ENCODE measurements at regions not wholly inside any gene's neighbourhood (a gene's known extent, or its start where the extent isn't known, plus 50 kb on each side); places are given as distances from the start of the nearest gene placed in this dataset.

DNA sequence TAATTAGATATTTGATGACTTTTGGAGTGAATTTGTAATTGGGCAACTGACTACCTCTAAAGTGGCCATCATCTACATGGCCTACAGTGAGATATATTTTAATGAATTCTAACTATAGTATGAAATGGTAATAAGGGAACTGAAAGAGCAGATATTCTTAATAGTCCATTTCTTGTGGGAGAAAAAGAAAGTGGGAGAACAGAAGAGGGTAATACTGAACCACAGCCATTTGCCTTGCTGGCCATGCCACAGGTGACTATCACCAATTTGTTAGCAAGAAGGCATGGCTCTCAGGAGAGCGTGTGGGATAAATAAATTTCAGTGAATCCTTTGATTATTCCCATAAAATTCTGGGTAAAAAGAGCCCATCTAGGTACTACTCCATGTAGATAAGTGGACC is 1074.0 kb upstream of the MAP3K7 start:
- DNase-seq (no peak), ATAC-seq (no peak)
- H3K27me3 Mint-ChIP-seq: no peaks in the 10 kb centered on the region
- intact Hi-C loops (cut with micrococcal nuclease): no loop called here
- H3K4me1 Mint-ChIP-seq (ENCODE audit: low read depth): no peaks in the 10 kb centered on the region
- ChIA-PET POLR2A (no interaction called here), CTCF (no interaction called here)
- H3K4me3 Mint-ChIP-seq: no peak overlapping the region
- no peak overlapping the region for H3K27ac Mint-ChIP-seq
- TF ChIP-seq, protein P1, sequence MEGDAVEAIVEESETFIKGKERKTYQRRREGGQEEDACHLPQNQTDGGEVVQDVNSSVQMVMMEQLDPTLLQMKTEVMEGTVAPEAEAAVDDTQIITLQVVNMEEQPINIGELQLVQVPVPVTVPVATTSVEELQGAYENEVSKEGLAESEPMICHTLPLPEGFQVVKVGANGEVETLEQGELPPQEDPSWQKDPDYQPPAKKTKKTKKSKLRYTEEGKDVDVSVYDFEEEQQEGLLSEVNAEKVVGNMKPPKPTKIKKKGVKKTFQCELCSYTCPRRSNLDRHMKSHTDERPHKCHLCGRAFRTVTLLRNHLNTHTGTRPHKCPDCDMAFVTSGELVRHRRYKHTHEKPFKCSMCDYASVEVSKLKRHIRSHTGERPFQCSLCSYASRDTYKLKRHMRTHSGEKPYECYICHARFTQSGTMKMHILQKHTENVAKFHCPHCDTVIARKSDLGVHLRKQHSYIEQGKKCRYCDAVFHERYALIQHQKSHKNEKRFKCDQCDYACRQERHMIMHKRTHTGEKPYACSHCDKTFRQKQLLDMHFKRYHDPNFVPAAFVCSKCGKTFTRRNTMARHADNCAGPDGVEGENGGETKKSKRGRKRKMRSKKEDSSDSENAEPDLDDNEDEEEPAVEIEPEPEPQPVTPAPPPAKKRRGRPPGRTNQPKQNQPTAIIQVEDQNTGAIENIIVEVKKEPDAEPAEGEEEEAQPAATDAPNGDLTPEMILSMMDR (IDR thresholded peaks at IDR 0.05): no peak
- no peaks in the 10 kb centered on the region for H3K36me3 Mint-ChIP-seq (ENCODE audit: low read depth)
- no peaks in the 10 kb centered on the region for H3K9me3 Mint-ChIP-seq

GRCh38 chr6:91659891-91660290 is 1073.0 kb upstream of the MAP3K7 start:
- TF ChIP-seq, protein P1 (IDR thresholded peaks at IDR 0.05): no peak
- ATAC-seq: no peak
- Mint-ChIP-seq H3K27ac (no peak overlapping the region), H3K9me3 (no peaks in the 10 kb centered on the region), H3K27me3 (no peaks in the 10 kb centered on the region), H3K4me1 (ENCODE audit: low read depth) (no peaks in the 10 kb centered on the region), H3K36me3 (ENCODE audit: low read depth) (no peaks in the 10 kb centered on the region), H3K4me3 (no peak overlapping the region)
- ChIA-PET POLR2A (no interaction called here), CTCF (no interaction called here)
- intact Hi-C loops (cut with micrococcal nuclease): no loop called here
- no peak for DNase-seq

DNA sequence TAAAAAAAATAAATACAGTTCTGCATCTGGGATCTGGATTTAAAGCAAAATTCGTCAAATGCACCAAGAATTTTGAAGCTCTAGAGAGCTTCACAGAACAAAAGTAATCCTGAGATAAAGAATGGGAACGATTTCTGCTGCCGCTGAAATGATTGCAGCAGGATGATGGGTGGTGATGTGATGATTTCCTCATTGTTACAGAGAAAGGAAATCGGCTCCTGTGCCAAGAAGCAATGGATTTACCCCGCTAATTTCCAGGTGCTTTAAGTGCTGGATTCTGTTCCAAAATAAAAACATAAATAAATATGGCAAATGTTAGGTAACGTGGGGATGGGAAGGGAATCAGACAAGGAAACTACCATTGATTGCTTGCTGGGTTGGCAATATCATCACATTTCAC is 1067.9 kb upstream of the MAP3K7 start:
- intact Hi-C loops (cut with micrococcal nuclease): no loop called here
- Mint-ChIP-seq H3K36me3 (ENCODE audit: low read depth) (no peaks in the 10 kb centered on the region), H3K27me3 (no peaks in the 10 kb centered on the region), H3K4me1 (ENCODE audit: low read depth) (no peaks in the 10 kb centered on the region), H3K9me3 (no peaks in the 10 kb centered on the region), H3K27ac (no peak overlapping the region), H3K4me3 (no peak overlapping the region)
- POLR2A ChIA-PET: no interaction called here
- DNase-seq (no peak), ATAC-seq (no peak)
- CTCF ChIA-PET: interaction anchor here (1.7 kb wide), 1 partner anchor 714 kb away, joined by 3 read pairs; no protein-coding TSS in a partner anchor
- TF ChIP-seq, protein P1 (IDR thresholded peaks at IDR 0.05): no peak

GRCh38 chr6:91654357-91654756 is 1067.5 kb upstream of the MAP3K7 start:
- ATAC-seq (no peak), DNase-seq (no peak)
- no peaks in the 10 kb centered on the region for H3K9me3 Mint-ChIP-seq
- no peaks in the 10 kb centered on the region for H3K4me1 Mint-ChIP-seq (ENCODE audit: low read depth)
- ChIA-PET POLR2A (no interaction called here), CTCF (interaction anchor here (1.7 kb wide), 1 partner anchor 714 kb away, joined by 3 read pairs; no protein-coding TSS in a partner anchor)
- H3K36me3 Mint-ChIP-seq (ENCODE audit: low read depth): no peaks in the 10 kb centered on the region
- no peaks in the 10 kb centered on the region for H3K27me3 Mint-ChIP-seq
- intact Hi-C loops (cut with micrococcal nuclease): no loop called here
- no peak overlapping the region for H3K4me3 Mint-ChIP-seq
- TF ChIP-seq, protein P1 (IDR thresholded peaks at IDR 0.05): no peak
- H3K27ac Mint-ChIP-seq: no peak overlapping the region

DNA sequence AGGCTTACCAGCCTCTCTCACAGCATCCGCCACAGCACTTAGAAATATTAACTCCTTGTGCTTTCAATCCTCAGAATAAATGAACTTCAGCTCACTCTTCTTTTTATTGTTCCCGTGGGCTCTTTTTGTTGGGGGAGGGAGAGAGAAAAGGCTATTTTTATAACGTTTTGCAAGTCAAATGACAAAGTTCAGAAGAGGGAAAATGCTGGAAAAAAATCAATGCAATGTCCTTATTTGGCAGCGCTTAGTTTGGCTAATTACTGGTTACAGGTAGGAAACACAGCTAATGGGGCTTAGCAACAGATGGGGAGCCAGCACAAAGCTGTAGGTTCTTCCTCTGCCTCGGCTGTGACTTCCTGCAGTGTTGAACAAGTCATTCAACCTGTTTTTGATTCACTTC is 1067.0 kb upstream of the MAP3K7 start:
- intact Hi-C loops (cut with micrococcal nuclease): no loop called here
- Mint-ChIP-seq H3K9me3 (no peaks in the 10 kb centered on the region), H3K4me1 (ENCODE audit: low read depth) (no peaks in the 10 kb centered on the region), H3K27me3 (no peaks in the 10 kb centered on the region), H3K36me3 (ENCODE audit: low read depth) (no peaks in the 10 kb centered on the region), H3K27ac (no peak overlapping the region), H3K4me3 (no peak overlapping the region)
- DNase-seq (no peak), ATAC-seq (no peak)
- TF ChIP-seq, protein P1 (IDR thresholded peaks at IDR 0.05): no peak
- ChIA-PET POLR2A (no interaction called here), CTCF (interaction anchor here (1.7 kb wide), 1 partner anchor 713 kb away, joined by 3 read pairs; no protein-coding TSS in a partner anchor)

Data from activated CD8-positive, alpha-beta T cell treated with anti-CD3 and anti-CD28 coated beads for 36 hours (primary cell).